ENCODE measurements at regions not wholly inside any gene's neighbourhood (a gene's known extent, or its start where the extent isn't known, plus 50 kb on each side); places are given as distances from the start of the nearest gene placed in this dataset.
A peak's percentile ranks its signal among the peaks of the same experiment; 100 is the strongest.

DNA sequence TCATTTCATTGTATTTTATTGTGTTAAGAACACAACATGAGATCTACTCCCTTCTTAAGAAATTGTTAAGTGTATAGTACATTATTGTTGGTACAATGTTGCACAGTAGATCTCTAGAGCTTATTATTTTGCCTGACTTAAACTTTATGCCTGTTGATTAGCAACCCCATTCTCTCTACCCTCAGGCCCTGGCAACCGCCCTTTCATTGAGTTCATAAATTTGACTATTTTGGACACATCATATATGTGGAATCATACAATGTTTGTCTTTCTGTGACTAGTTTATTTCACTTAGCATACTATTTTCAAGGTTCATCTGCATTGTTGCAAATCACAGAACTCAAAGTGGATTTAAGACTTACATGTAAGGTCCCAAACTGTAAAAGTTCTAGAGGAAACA is 222.1 kb downstream of the IL15 start (continued):
- TF ChIP-seq, protein P1, sequence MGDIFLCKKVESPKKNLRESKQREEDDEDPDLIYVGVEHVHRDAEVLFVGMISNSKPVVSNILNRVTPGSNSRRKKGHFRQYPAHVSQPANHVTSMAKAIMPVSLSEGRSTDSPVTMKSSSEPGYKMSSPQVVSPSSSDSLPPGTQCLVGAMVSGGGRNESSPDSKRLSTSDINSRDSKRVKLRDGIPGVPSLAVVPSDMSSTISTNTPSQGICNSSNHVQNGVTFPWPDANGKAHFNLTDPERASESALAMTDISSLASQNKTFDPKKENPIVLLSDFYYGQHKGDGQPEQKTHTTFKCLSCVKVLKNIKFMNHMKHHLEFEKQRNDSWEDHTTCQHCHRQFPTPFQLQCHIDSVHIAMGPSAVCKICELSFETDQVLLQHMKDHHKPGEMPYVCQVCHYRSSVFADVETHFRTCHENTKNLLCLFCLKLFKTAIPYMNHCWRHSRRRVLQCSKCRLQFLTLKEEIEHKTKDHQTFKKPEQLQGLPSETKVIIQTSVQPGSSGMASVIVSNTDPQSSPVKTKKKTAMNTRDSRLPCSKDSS (IDR thresholded peaks at IDR 0.05; ENCODE audit: low read depth, partially characterized antibody) = no peak
- TF ChIP-seq, protein P2, sequence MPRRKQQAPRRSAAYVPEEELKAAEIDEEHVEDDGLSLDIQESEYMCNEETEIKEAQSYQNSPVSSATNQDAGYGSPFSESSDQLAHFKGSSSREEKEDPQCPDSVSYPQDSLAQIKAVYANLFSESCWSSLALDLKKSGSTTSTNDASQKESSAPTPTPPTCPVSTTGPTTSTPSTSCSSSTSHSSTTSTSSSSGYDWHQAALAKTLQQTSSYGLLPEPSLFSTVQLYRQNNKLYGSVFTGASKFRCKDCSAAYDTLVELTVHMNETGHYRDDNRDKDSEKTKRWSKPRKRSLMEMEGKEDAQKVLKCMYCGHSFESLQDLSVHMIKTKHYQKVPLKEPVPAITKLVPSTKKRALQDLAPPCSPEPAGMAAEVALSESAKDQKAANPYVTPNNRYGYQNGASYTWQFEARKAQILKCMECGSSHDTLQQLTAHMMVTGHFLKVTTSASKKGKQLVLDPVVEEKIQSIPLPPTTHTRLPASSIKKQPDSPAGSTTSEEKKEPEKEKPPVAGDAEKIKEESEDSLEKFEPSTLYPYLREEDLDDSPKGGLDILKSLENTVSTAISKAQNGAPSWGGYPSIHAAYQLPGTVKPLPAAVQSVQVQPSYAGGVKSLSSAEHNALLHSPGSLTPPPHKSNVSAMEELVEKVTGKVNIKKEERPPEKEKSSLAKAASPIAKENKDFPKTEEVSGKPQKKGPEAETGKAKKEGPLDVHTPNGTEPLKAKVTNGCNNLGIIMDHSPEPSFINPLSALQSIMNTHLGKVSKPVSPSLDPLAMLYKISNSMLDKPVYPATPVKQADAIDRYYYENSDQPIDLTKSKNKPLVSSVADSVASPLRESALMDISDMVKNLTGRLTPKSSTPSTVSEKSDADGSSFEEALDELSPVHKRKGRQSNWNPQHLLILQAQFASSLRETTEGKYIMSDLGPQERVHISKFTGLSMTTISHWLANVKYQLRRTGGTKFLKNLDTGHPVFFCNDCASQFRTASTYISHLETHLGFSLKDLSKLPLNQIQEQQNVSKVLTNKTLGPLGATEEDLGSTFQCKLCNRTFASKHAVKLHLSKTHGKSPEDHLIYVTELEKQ (CRISPR knock-in tag; IDR thresholded peaks at IDR 0.05) = no peak
- no peak for TF ChIP-seq NCOR1 (IDR thresholded peaks at IDR 0.05)
- no peak for TF ChIP-seq COPS2 (conservative IDR thresholded peaks at IDR 0.05)

- in situ Hi-C loops (cut with MboI) (no loop called here), intact Hi-C loops (cut with micrococcal nuclease) (no loop called here)
- FAIRE-seq = no peak
- no peak for ATAC-seq
- no peaks in the 10 kb centered on the region for H3K27me3 ChIP-seq (ENCODE audit: control insufficient read depth in 2 of 2, insufficient read depth in 2 of 2, low read length in 2 of 2)
- no peak overlapping the region for H3K9ac ChIP-seq (ENCODE audit: insufficient read depth in 1 of 2, low read depth in 2 of 2, low read length in 2 of 2)
- 0% methylated on average over 1 of the region's 1 CpG for WGBS (ENCODE audit: insufficient coverage, low coverage, missing lambda C conversion rate)
- BruUV-seq (replicated peaks) = no TSS peak
- DNase-seq (ENCODE audit: extremely low read depth in 1 of 4, low spot score in 3 of 4) = peak in 1 of 4 experiments; percentile 5
- H3K79me2 ChIP-seq (ENCODE audit: control insufficient read depth, insufficient read depth, low read length) = no peaks in the 10 kb centered on the region
- no peaks in the 10 kb centered on the region for H3K9me1 ChIP-seq (ENCODE audit: control insufficient read depth, insufficient read depth, low read length)
- H3K4me2 ChIP-seq (ENCODE audit: insufficient read depth, low read length) = no peak overlapping the region
- POLR2A ChIA-PET = no interaction called here
- no peaks in the 10 kb centered on the region for H3K36me3 ChIP-seq (ENCODE audit: control insufficient read depth, insufficient read depth, low read length)
- CTCF ChIA-PET (ENCODE audit: low intra/inter-chr PET ratio) = no interaction called here
- no peaks in the 10 kb centered on the region for H3K9me3 ChIP-seq (replicated peaks; ENCODE audit: control insufficient read depth, insufficient read depth, low read depth, low read length)
- no peak overlapping the region for H3K4me3 ChIP-seq
- H2AFZ ChIP-seq (ENCODE audit: low read depth, low read length) = no peak overlapping the region
- no peaks in the 10 kb centered on the region for H3K4me1 ChIP-seq (replicated peaks in 1 of 2; ENCODE audit: control insufficient read depth in 2 of 2, insufficient read depth in 2 of 2, low read length in 2 of 2)
- no peak overlapping the region for H3K27ac ChIP-seq (ENCODE audit: extremely low read depth, low read depth, low read length)
- no peaks in the 10 kb centered on the region for H4K20me1 ChIP-seq (replicated peaks; ENCODE audit: control insufficient read depth, insufficient read depth, low read length)
- TF ChIP-seq NCOR1 (IDR thresholded peaks at IDR 0.05) (no peak), PHF20 (IDR thresholded peaks at IDR 0.05; ENCODE audit: partially characterized antibody) (no peak), TRIM24 (IDR thresholded peaks at IDR 0.05) (no peak)
- TF ChIP-seq, protein P3, sequence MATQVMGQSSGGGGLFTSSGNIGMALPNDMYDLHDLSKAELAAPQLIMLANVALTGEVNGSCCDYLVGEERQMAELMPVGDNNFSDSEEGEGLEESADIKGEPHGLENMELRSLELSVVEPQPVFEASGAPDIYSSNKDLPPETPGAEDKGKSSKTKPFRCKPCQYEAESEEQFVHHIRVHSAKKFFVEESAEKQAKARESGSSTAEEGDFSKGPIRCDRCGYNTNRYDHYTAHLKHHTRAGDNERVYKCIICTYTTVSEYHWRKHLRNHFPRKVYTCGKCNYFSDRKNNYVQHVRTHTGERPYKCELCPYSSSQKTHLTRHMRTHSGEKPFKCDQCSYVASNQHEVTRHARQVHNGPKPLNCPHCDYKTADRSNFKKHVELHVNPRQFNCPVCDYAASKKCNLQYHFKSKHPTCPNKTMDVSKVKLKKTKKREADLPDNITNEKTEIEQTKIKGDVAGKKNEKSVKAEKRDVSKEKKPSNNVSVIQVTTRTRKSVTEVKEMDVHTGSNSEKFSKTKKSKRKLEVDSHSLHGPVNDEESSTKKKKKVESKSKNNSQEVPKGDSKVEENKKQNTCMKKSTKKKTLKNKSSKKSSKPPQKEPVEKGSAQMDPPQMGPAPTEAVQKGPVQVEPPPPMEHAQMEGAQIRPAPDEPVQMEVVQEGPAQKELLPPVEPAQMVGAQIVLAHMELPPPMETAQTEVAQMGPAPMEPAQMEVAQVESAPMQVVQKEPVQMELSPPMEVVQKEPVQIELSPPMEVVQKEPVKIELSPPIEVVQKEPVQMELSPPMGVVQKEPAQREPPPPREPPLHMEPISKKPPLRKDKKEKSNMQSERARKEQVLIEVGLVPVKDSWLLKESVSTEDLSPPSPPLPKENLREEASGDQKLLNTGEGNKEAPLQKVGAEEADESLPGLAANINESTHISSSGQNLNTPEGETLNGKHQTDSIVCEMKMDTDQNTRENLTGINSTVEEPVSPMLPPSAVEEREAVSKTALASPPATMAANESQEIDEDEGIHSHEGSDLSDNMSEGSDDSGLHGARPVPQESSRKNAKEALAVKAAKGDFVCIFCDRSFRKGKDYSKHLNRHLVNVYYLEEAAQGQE (IDR thresholded peaks at IDR 0.05; ENCODE audit: borderline replicate concordance) = peak; percentile 13; the same call in 1 of the 2 replicates
- TF ChIP-seq, protein P3 (CRISPR knock-in tag; IDR thresholded peaks at IDR 0.05; ENCODE audit: low read depth) = no peak
These were observed 224.6 kb downstream of the IL15 start for GRCh38 chr4:141860974-141861373.

Data from K562 (cell line).